HuH-7.5 (cell line): ENCODE measurements at regions not wholly inside any gene's neighbourhood (a gene's known extent, or its start where the extent isn't known, plus 50 kb on each side); places are given as distances from the start of the nearest gene placed in this dataset.

Source experiments
- DNase-seq: peaks from one replicate; pipeline ENCODE4 v3.0.0; 2011; ENCODE audit warnings: low spot score

GRCh38 chr5:103624675-103625074 is 62.1 kb upstream of the NUDT12 start:
- DNase-seq: no peak

GRCh38 chr5:103624035-103624480 is 61.5 kb upstream of the NUDT12 start:
- no peak for DNase-seq

GRCh38 chr5:103623425-103623824 is 60.8 kb upstream of the NUDT12 start:
- DNase-seq: no peak

GRCh38 chr5:103621548-103621930 is 59.0 kb upstream of the NUDT12 start:
- no peak for DNase-seq

GRCh38 chr5:103620851-103621547 is 58.4 kb upstream of the NUDT12 start:
- DNase-seq: no peak

GRCh38 chr5:103617913-103618312 is 55.3 kb upstream of the NUDT12 start:
- DNase-seq: no peak

- no peak for DNase-seq
Observed at GRCh38 chr5:103617090-103617489, 54.5 kb upstream of the NUDT12 start.

GRCh38 chr5:103612545-103612944 is 50.0 kb upstream of the NUDT12 start:
- no peak for DNase-seq
